ENCODE measurements at regions not wholly inside any gene's neighbourhood (a gene's known extent, or its start where the extent isn't known, plus 50 kb on each side); places are given as distances from the start of the nearest gene placed in this dataset.

DNA sequence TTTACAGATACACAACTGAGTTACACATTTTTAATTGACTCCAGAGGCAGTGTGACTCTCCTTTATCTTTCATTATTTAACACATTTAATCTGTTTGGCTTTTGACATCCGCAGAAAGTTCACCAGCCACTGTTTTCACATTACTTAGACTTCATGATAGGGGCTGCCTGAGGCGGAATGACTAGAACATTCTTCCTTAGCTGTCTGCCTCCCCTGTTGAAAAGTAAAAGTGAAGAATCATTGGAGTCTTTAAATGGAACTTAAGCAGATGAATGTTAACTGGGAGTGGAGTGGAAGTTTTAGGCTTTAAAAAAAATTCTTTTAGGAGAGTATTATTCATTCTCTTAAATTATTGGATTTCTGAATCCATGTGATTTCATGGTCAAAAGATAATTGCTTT lies 229.2 kb upstream of the MTNR1B start:
- TF ChIP-seq, protein P1, sequence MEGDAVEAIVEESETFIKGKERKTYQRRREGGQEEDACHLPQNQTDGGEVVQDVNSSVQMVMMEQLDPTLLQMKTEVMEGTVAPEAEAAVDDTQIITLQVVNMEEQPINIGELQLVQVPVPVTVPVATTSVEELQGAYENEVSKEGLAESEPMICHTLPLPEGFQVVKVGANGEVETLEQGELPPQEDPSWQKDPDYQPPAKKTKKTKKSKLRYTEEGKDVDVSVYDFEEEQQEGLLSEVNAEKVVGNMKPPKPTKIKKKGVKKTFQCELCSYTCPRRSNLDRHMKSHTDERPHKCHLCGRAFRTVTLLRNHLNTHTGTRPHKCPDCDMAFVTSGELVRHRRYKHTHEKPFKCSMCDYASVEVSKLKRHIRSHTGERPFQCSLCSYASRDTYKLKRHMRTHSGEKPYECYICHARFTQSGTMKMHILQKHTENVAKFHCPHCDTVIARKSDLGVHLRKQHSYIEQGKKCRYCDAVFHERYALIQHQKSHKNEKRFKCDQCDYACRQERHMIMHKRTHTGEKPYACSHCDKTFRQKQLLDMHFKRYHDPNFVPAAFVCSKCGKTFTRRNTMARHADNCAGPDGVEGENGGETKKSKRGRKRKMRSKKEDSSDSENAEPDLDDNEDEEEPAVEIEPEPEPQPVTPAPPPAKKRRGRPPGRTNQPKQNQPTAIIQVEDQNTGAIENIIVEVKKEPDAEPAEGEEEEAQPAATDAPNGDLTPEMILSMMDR (IDR thresholded peaks at IDR 0.05), result no peak
- no peak for TF ChIP-seq POLR2A (IDR thresholded peaks at IDR 0.05)

All from esophagus squamous epithelium (tissue), 4 donors.